HEK293T (cell line): ENCODE measurements at regions not wholly inside any gene's neighbourhood (a gene's known extent, or its start where the extent isn't known, plus 50 kb on each side); places are given as distances from the start of the nearest gene placed in this dataset.

ENCODE experiments used
- ELF4 ChIP-seq: fragments of 450-650 bp; IDR thresholded peaks from 2 replicates; pipeline ENCODE4 v1.6.1; 2017; ENCODE audit warnings: antibody characterized with exemption
- FOXM1 ChIP-seq: fragments of 450-650 bp; IDR thresholded peaks from 2 replicates; pipeline ENCODE4 v1.6.1; 2017; ENCODE audit warnings: mild to moderate bottlenecking, borderline replicate concordance
- PKNOX1 ChIP-seq: fragments of 450-650 bp; IDR thresholded peaks from 2 replicates; pipeline ENCODE4 v1.6.1; 2016
- SP1 ChIP-seq: fragments of 450-650 bp; IDR thresholded peaks from 2 replicates; pipeline ENCODE4 v1.6.1; 2017
- ZNF384 ChIP-seq: fragments of 450-650 bp; IDR thresholded peaks from 2 replicates; pipeline ENCODE4 v1.6.1; 2016

GRCh38 chr4:169900241-169900845, 125.9 kb downstream of the MFAP3L start:
- TF ChIP-seq ELF4 (no peak), SP1 (no peak), ZNF384 (no peak), PKNOX1 (no peak), FOXM1 (no peak)
